Spleen (tissue), 11 donors: ENCODE measurements at regions not wholly inside any gene's neighbourhood (a gene's known extent, or its start where the extent isn't known, plus 50 kb on each side); places are given as distances from the start of the nearest gene placed in this dataset.

ENCODE experiments used
- DNase-seq: peaks from one replicate; pipeline ENCODE4 v3.0.0-alpha.2; 2020
- H3K27ac ChIP-seq, 8 donors: fragments of 200-600 bp; sonication (generic) in 7 of 8; 1 replicate in 4 of 8; 2 replicates in 4 of 8; pipeline versions ENCODE4 v1.5.0 to v1.8.0; 2016 to 2021; ENCODE audit warnings: inconsistent platforms in 4 of 8, mild to moderate bottlenecking in 4 of 8, moderate library complexity in 1 of 8
- H3K27me3 ChIP-seq, 7 donors: fragments of 200-600 bp; sonication (generic) in 6 of 7; replicated peaks in 1 of 7; 1 replicate in 4 of 7; 2 replicates in 3 of 7; pipeline versions ENCODE4 v1.5.0 to v1.8.0; 2016 to 2021; ENCODE audit warnings: inconsistent platforms in 3 of 7, mild to moderate bottlenecking in 1 of 7
- H3K36me3 ChIP-seq, 6 donors: fragments of 200-600 bp; sonication (generic) in 5 of 6; 1 replicate in 4 of 6; 2 replicates in 2 of 6; pipeline versions ENCODE4 v1.5.0 to v1.8.0; 2016 to 2021; ENCODE audit warnings: inconsistent platforms in 2 of 6
- H3K4me1 ChIP-seq, 6 donors: fragments of 200-600 bp; sonication (generic) in 5 of 6; 1 replicate in 3 of 6; 2 replicates in 3 of 6; pipeline versions ENCODE4 v1.5.0 to v1.8.0; 2016 to 2021; ENCODE audit warnings: inconsistent platforms in 3 of 6
- H3K4me3 ChIP-seq, 8 donors: fragments of 200-600 bp; sonication (generic) in 7 of 8; 1 replicate in 4 of 8; 2 replicates in 4 of 8; pipeline versions ENCODE4 v1.5.0 to v1.8.0; 2016 to 2021; ENCODE audit warnings: inconsistent platforms in 4 of 8, mild to moderate bottlenecking in 4 of 8, moderate library complexity in 2 of 8
- H3K9me3 ChIP-seq, 8 donors: fragments of 200-600 bp; sonication (generic) in 7 of 8; 1 replicate in 4 of 8; 2 replicates in 4 of 8; pipeline versions ENCODE4 v1.5.0 to v1.8.0; 2016 to 2021; ENCODE audit warnings: inconsistent platforms in 4 of 8
- CTCF ChIP-seq, 11 experiments: fragments of 200-600 bp in 7 of 11; fragments of 450-650 bp in 4 of 11; sonication (generic) in 4 of 11; IDR thresholded peaks in 8 of 11; conservative IDR thresholded peaks in 3 of 11; 1 replicate in 7 of 11; 2 replicates in 4 of 11; pipeline versions ENCODE4 v1.4.0 to v1.8.0; 2016 to 2021; ENCODE audit warnings: antibody characterized with exemption in 11 of 11, inconsistent platforms in 4 of 11, mild to moderate bottlenecking in 1 of 11
- POLR2A ChIP-seq, 3 donors: fragments of 450-650 bp; IDR thresholded peaks; one replicate each; pipeline ENCODE4 v1.5.1; 2017; ENCODE audit warnings: antibody characterized with exemption in 3 of 3, mild to moderate bottlenecking in 1 of 3
- POLR2AphosphoS5 ChIP-seq, 3 donors: sonication (generic); formaldehyde crosslinking; IDR thresholded peaks; one replicate each; pipeline ENCODE4 v1.5.1; 2017; ENCODE audit warnings: antibody characterized with exemption in 3 of 3
- WGBS, 5 donors: extraction: QIAGEN DNeasy Blood & Tissue Kit in 3 of 5; methylation state at CpG; one replicate each; pipeline versions ENCODE4 v1.1.5 to v1.1.7; 2013 to 2018; 5-methylcytosine and 5-hydroxymethylcytosine counted together
- intact Hi-C: fragments of 100-400 bp; cut with DNase I; formaldehyde crosslinking; loops from one replicate; pipeline ENCODE4 v1.15.0; 2023; ENCODE audit warnings: low total_unique reads
- donor health status: healthy with polysubstance abuse.
- donor health status: DM: no; HTN: no; CAD: no; lungs with moderate emphysema.
- donor health status: DM: no; HTN: no; CAD: no.
- donor health status: Bipolar disorder and iron deficiency.
- donor health status: healthy.
- donor health status: DM: no; HTN: no; CAD: no.
- donor health status: DM: yes; HTN: yes; CAD: no.

GRCh38 chr4:111546881-111547280, 598.4 kb upstream of the FAM241A start:
- H3K9me3 ChIP-seq, result no peaks in the 10 kb centered on the region
- intact Hi-C loops, result no loop called here
- no peaks in the 10 kb centered on the region for H3K4me1 ChIP-seq
- no peak overlapping the region for H3K4me3 ChIP-seq
- no peak for TF ChIP-seq POLR2A (IDR thresholded peaks at IDR 0.05)
- no peak for TF ChIP-seq POLR2AphosphoS5 (IDR thresholded peaks at IDR 0.05)
- TF ChIP-seq CTCF (IDR thresholded peaks at IDR 0.05 in 8 of 11, conservative IDR thresholded peaks at IDR 0.05 in 3 of 11), result no peak
- no peak for DNase-seq
- no peaks in the 10 kb centered on the region for H3K36me3 ChIP-seq
- WGBS, 5 donors, result 47 to 61% (median 50%) methylated on average over 2 of the region's 2 CpGs
- no peaks in the 10 kb centered on the region for H3K27me3 ChIP-seq
- no peak overlapping the region for H3K27ac ChIP-seq

GRCh38 chr4:111556141-111556781, 589.0 kb upstream of the FAM241A start:
- no peaks in the 10 kb centered on the region for H3K27me3 ChIP-seq
- H3K27ac ChIP-seq, result no peak overlapping the region
- no peak overlapping the region for H3K4me3 ChIP-seq
- intact Hi-C loops, result no loop called here
- H3K4me1 ChIP-seq, result no peaks in the 10 kb centered on the region
- H3K9me3 ChIP-seq, result peaks cover 0 to 15% (median 3%) of the 10 kb centered on the region in 8 donors
- 61 to 80% (median 72%) methylated on average over 5 of the region's 5 CpGs for WGBS, 5 donors
- DNase-seq, result no peak
- no peak for TF ChIP-seq CTCF (IDR thresholded peaks at IDR 0.05 in 8 of 11, conservative IDR thresholded peaks at IDR 0.05 in 3 of 11)
- TF ChIP-seq POLR2A (IDR thresholded peaks at IDR 0.05), result no peak
- TF ChIP-seq POLR2AphosphoS5 (IDR thresholded peaks at IDR 0.05), result no peak
- H3K36me3 ChIP-seq, result no peaks in the 10 kb centered on the region

- intact Hi-C loops, result no loop called here
- H3K9me3 ChIP-seq, result peaks cover 0 to 15% (median 3%) of the 10 kb centered on the region in 8 donors
- no peak for DNase-seq
- H3K4me3 ChIP-seq, result no peak overlapping the region
- H3K27ac ChIP-seq, result no peak overlapping the region
- H3K27me3 ChIP-seq, result no peaks in the 10 kb centered on the region
- WGBS, 5 donors, result 70 to 98% (median 85%) methylated on average over 1 of the region's 1 CpG
- H3K4me1 ChIP-seq, result no peaks in the 10 kb centered on the region
- no peaks in the 10 kb centered on the region for H3K36me3 ChIP-seq
- TF ChIP-seq POLR2AphosphoS5 (IDR thresholded peaks at IDR 0.05), result no peak
- TF ChIP-seq CTCF (IDR thresholded peaks at IDR 0.05 in 8 of 11, conservative IDR thresholded peaks at IDR 0.05 in 3 of 11), result no peak
Measured at GRCh38 chr4:111556851-111557250, 588.4 kb upstream of the FAM241A start.

GRCh38 chr4:111562826-111563225, 582.4 kb upstream of the FAM241A start:
- H3K9me3 ChIP-seq, result peaks cover 0 to 27% (median 10%) of the 10 kb centered on the region in 8 donors
- no peak for DNase-seq
- H3K4me3 ChIP-seq, result no peak overlapping the region
- WGBS, 5 donors, result 60 to 81% (median 79%) methylated on average over 2 of the region's 2 CpGs
- H3K27me3 ChIP-seq, result no peaks in the 10 kb centered on the region
- TF ChIP-seq POLR2A (IDR thresholded peaks at IDR 0.05), result no peak
- TF ChIP-seq CTCF (IDR thresholded peaks at IDR 0.05 in 8 of 11, conservative IDR thresholded peaks at IDR 0.05 in 3 of 11), result no peak
- TF ChIP-seq POLR2AphosphoS5 (IDR thresholded peaks at IDR 0.05), result no peak
- H3K36me3 ChIP-seq, result no peaks in the 10 kb centered on the region
- H3K4me1 ChIP-seq, result no peaks in the 10 kb centered on the region
- no peak overlapping the region for H3K27ac ChIP-seq
- intact Hi-C loops, result no loop called here
